ENCODE measurements at regions not wholly inside any gene's neighbourhood (a gene's known extent, or its start where the extent isn't known, plus 50 kb on each side); places are given as distances from the start of the nearest gene placed in this dataset.
"Not testable (repeated sequence)": the region's sequence is repeated elsewhere in the genome, so short reads cannot be mapped to it uniquely, and the experiment has no call there.

DNA sequence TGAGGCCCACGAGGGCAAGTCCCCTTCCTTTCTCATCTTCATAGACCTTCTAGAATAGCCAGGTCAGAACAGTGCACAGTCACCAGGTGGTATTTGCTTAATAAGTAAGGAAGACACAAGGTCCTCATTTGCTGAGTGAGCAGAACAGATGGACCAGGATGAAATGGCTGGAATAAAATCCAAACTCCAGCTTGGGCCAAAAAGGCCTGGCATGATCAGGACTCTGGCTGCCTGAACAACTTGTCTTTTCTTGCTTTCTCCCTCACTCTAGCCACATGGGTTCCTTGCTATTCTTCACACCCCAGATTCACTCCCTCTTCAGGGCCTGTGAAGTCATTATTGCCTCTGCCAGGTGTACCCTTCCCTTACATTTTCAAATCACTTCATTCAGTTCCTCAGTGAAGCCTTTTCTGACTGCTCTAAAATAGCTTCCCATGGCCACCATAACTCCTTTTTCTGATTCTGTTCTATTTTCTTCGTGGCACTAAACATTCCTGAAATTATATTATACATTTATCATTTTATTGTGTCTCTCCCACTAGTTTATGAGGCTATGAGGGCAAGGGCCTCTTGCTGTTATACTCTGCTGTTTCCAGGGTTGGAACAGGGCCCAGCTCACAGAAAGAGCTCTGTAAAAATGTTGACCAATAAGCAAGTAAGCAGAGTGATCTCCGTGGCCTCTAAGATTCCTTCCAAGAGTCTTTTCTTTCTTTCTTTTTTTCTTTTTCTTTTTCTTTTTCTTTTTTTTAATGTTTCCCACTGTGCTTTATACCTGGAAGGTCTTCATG lies 150.8 kb downstream of the TTC8 start:
- H3K27ac ChIP-seq = no peak overlapping the region
- H3K79me2 ChIP-seq (ENCODE audit: insufficient read depth, low read depth) = no peaks in the 10 kb centered on the region
- H3K36me3 ChIP-seq (ENCODE audit: insufficient read depth) = no peaks in the 10 kb centered on the region
- H3K4me2 ChIP-seq = no peak overlapping the region
- no peak overlapping the region for H3K4me3 ChIP-seq (IDR thresholded peaks at IDR 0.05; ENCODE audit: insufficient read depth, low read depth, low read length)
- H3K27me3 ChIP-seq (ENCODE audit: insufficient read depth, low read depth) = no peaks in the 10 kb centered on the region
- H2AFZ ChIP-seq (ENCODE audit: low read depth) = no peak overlapping the region
- TF ChIP-seq CTCF (conservative IDR thresholded peaks at IDR 0.05; ENCODE audit: low read depth, low read length) = no peak
- H3K4me1 ChIP-seq (ENCODE audit: low read depth, poor library complexity, severe bottlenecking) = no peaks in the 10 kb centered on the region
- no peaks in the 10 kb centered on the region for H4K20me1 ChIP-seq (ENCODE audit: insufficient read depth)
- no peak overlapping the region for H3K9ac ChIP-seq

- TF ChIP-seq CTCF (conservative IDR thresholded peaks at IDR 0.05; ENCODE audit: low read depth, low read length) = no peak
- Histone ChIP-seq H3K27ac (no peak overlapping the region), H3K36me3 (ENCODE audit: insufficient read depth) (no peaks in the 10 kb centered on the region), H2AFZ (ENCODE audit: low read depth) (no peak overlapping the region), H3K4me1 (ENCODE audit: low read depth, poor library complexity, severe bottlenecking) (no peaks in the 10 kb centered on the region), H3K4me3 (IDR thresholded peaks at IDR 0.05; ENCODE audit: insufficient read depth, low read depth, low read length) (no peak overlapping the region), H3K4me2 (no peak overlapping the region), H3K27me3 (ENCODE audit: insufficient read depth, low read depth) (no peaks in the 10 kb centered on the region), H3K9ac (no peak overlapping the region), H3K79me2 (ENCODE audit: insufficient read depth, low read depth) (no peaks in the 10 kb centered on the region), H4K20me1 (ENCODE audit: insufficient read depth) (no peaks in the 10 kb centered on the region)
These were observed 151.5 kb downstream of the TTC8 start for GRCh38 chr14:88975926-88976325.

- not testable (repeated sequence) for H4K20me1 ChIP-seq (ENCODE audit: insufficient read depth); H3K4me1 ChIP-seq (ENCODE audit: low read depth, poor library complexity, severe bottlenecking); H3K36me3 ChIP-seq (ENCODE audit: insufficient read depth); H3K79me2 ChIP-seq (ENCODE audit: insufficient read depth, low read depth); H3K27ac ChIP-seq; H3K4me3 ChIP-seq (IDR thresholded peaks at IDR 0.05; ENCODE audit: insufficient read depth, low read depth, low read length); H3K27me3 ChIP-seq (ENCODE audit: insufficient read depth, low read depth); H2AFZ ChIP-seq (ENCODE audit: low read depth); H3K4me2 ChIP-seq; H3K9ac ChIP-seq
These were observed 156.5 kb downstream of the TTC8 start for GRCh38 chr14:88980907-88981306.

GRCh38 chr14:88981948-88982347 lies 157.5 kb downstream of the TTC8 start:
- H3K9ac ChIP-seq = no peak overlapping the region
- no peak overlapping the region for H2AFZ ChIP-seq (ENCODE audit: low read depth)
- H3K27me3 ChIP-seq (ENCODE audit: insufficient read depth, low read depth) = no peaks in the 10 kb centered on the region
- no peak overlapping the region for H3K27ac ChIP-seq
- H3K36me3 ChIP-seq (ENCODE audit: insufficient read depth) = no peaks in the 10 kb centered on the region
- no peak for TF ChIP-seq CTCF (conservative IDR thresholded peaks at IDR 0.05; ENCODE audit: low read depth, low read length)
- no peaks in the 10 kb centered on the region for H4K20me1 ChIP-seq (ENCODE audit: insufficient read depth)
- H3K4me2 ChIP-seq = no peak overlapping the region
- H3K79me2 ChIP-seq (ENCODE audit: insufficient read depth, low read depth) = no peaks in the 10 kb centered on the region
- H3K4me1 ChIP-seq (ENCODE audit: low read depth, poor library complexity, severe bottlenecking) = no peaks in the 10 kb centered on the region
- no peak overlapping the region for H3K4me3 ChIP-seq (IDR thresholded peaks at IDR 0.05; ENCODE audit: insufficient read depth, low read depth, low read length)

DNA sequence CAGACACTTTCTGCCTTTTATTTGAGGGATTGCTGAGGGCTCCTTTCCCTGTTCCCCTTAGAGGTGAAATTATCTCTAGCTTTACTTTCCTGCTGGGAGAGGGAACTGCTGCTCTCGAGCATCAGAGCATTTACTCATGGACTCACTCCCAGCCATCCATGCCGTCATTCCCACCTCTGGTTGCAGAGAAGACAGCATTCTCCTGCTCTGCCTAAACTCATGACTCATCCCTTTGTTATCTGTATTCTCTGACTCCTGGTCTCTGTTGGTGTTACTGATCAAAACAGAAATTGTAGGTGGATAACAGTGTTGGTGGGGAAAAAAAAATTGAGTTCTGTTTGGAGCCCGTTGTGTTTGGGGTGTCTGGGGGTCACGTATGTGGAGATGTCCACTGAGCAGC lies 159.3 kb downstream of the TTC8 start:
- H3K27ac ChIP-seq = no peak overlapping the region
- no peak overlapping the region for H3K9ac ChIP-seq

More for the DNA sequence above, 159.3 kb downstream of the TTC8 start:
- H3K4me2 ChIP-seq = no peak overlapping the region
- H3K4me1 ChIP-seq (ENCODE audit: low read depth, poor library complexity, severe bottlenecking) = no peaks in the 10 kb centered on the region
- no peaks in the 10 kb centered on the region for H3K36me3 ChIP-seq (ENCODE audit: insufficient read depth)
- no peak overlapping the region for H2AFZ ChIP-seq (ENCODE audit: low read depth)
- no peak for TF ChIP-seq CTCF (conservative IDR thresholded peaks at IDR 0.05; ENCODE audit: low read depth, low read length)
- no peak overlapping the region for H3K4me3 ChIP-seq (IDR thresholded peaks at IDR 0.05; ENCODE audit: insufficient read depth, low read depth, low read length)
- H3K79me2 ChIP-seq (ENCODE audit: insufficient read depth, low read depth) = no peaks in the 10 kb centered on the region
- H3K27me3 ChIP-seq (ENCODE audit: insufficient read depth, low read depth) = no peaks in the 10 kb centered on the region
- H4K20me1 ChIP-seq (ENCODE audit: insufficient read depth) = no peaks in the 10 kb centered on the region
